ENCODE measurements at regions not wholly inside any gene's neighbourhood (a gene's known extent, or its start where the extent isn't known, plus 50 kb on each side); places are given as distances from the start of the nearest gene placed in this dataset.

DNA sequence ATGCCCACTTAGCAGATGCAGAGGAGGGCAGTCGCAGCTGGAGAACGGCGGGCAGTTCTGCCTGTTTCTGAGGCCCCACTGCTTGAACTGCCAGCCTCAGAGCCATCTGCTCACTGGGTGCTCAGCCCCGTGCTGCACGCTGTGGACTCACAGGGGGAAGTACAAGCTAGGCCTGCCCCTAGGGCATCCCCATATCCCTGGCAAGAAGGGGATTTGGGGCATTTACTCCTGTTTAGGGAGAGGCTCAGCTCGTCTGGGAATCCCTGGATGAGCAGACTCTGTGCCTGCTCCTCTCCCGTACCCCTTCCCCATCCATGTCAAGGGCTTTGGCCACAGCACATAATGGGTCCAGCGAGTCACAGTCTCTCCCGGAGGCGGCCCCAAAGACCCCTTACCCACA, 169.8 kb upstream of the PKDCC start:
- SMC1A ChIA-PET (ENCODE audit: uncharacterized antibody, unreplicated experiment): interaction anchor here (1.2 kb wide), 1 partner anchor 205 kb away, joined by 4 read pairs; no protein-coding TSS in a partner anchor
- H3K36me3 ChIP-seq (ENCODE audit: control insufficient read depth in 2 of 2, insufficient read depth in 2 of 2, low read length in 1 of 2): no peaks in the 10 kb centered on the region
- H3K27me3 ChIP-seq (replicated peaks in 1 of 2; ENCODE audit: control insufficient read depth in 2 of 2, insufficient read depth in 2 of 2, low read length in 1 of 2): peaks cover 0 to 6% of the 10 kb centered on the region in 2 experiments; a peak in 3 of 4 replicates
- H4K20me1 ChIP-seq (ENCODE audit: control insufficient read depth, insufficient read depth): no peaks in the 10 kb centered on the region
- no peaks in the 10 kb centered on the region for H3K9me3 ChIP-seq (replicated peaks; ENCODE audit: control insufficient read depth, insufficient read depth, low read length)
- no peak overlapping the region for H3K4me3 ChIP-seq
- H3K9ac ChIP-seq (ENCODE audit: control insufficient read depth, insufficient read depth, low read length): no peak overlapping the region
- no peak for FAIRE-seq
- intact Hi-C loops (cut with micrococcal nuclease; ENCODE audit: unreplicated experiment) (no loop called here), in situ Hi-C loops (cut with MboI) (loop anchor here (10.0 kb wide), 1 partner anchor 457 kb away; no protein-coding TSS in a partner anchor)
- no peaks in the 10 kb centered on the region for H3K4me1 ChIP-seq (ENCODE audit: control insufficient read depth, insufficient read depth, low read length)
- 39% methylated on average over 10 of the region's 10 CpGs for WGBS (ENCODE audit: insufficient coverage, insufficient replicate concordance, low lambda C conversion rate, missing lambda C conversion rate)
- no TSS peak for BruUV-seq (replicated peaks)
- POLR2A ChIA-PET: no interaction called here
- RAD21 ChIA-PET (ENCODE audit: unreplicated experiment): interaction anchor here (0.9 to 1.8 kb wide), 2 partner anchors 27 to 210 kb away, joined by 3 to 6 read pairs; no protein-coding TSS in a partner anchor
- CTCF ChIA-PET: interaction anchor here (1.1 to 14.9 kb wide), 3 partner anchors 8 to 208 kb away, joined by 3 to 462 read pairs (median 14); no protein-coding TSS in a partner anchor
- no peak overlapping the region for H3K4me2 ChIP-seq (ENCODE audit: control insufficient read depth, insufficient read depth)
- TF ChIP-seq GABPA (IDR thresholded peaks at IDR 0.05; ENCODE audit: low read depth) (no peak), POU2F2 (IDR thresholded peaks at IDR 0.05; ENCODE audit: borderline replicate concordance, low read depth, low read length) (no peak)
- TF ChIP-seq, protein P1, sequence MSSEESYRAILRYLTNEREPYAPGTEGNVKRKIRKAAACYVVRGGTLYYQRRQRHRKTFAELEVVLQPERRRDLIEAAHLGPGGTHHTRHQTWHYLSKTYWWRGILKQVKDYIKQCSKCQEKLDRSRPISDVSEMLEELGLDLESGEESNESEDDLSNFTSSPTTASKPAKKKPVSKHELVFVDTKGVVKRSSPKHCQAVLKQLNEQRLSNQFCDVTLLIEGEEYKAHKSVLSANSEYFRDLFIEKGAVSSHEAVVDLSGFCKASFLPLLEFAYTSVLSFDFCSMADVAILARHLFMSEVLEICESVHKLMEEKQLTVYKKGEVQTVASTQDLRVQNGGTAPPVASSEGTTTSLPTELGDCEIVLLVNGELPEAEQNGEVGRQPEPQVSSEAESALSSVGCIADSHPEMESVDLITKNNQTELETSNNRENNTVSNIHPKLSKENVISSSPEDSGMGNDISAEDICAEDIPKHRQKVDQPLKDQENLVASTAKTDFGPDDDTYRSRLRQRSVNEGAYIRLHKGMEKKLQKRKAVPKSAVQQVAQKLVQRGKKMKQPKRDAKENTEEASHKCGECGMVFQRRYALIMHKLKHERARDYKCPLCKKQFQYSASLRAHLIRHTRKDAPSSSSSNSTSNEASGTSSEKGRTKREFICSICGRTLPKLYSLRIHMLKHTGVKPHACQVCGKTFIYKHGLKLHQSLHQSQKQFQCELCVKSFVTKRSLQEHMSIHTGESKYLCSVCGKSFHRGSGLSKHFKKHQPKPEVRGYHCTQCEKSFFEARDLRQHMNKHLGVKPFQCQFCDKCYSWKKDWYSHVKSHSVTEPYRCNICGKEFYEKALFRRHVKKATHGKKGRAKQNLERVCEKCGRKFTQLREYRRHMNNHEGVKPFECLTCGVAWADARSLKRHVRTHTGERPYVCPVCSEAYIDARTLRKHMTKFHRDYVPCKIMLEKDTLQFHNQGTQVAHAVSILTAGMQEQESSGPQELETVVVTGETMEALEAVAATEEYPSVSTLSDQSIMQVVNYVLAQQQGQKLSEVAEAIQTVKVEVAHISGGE (CRISPR knock-in tag; IDR thresholded peaks at IDR 0.05): no peak
- no peak overlapping the region for H2AFZ ChIP-seq (ENCODE audit: control insufficient read depth, low read depth, low read length)
- ATAC-seq: no peak
- H3K79me2 ChIP-seq (ENCODE audit: control insufficient read depth, insufficient read depth, low read length): no peaks in the 10 kb centered on the region
- DNase-seq (ENCODE audit: low read depth, low spot score): no peak
- H3K27ac ChIP-seq (ENCODE audit: control insufficient read depth, insufficient read depth): no peak overlapping the region

Measured in GM12878 (cell line).